DMS114 treated with DMSO at 0.1 percent for 48 hours (cell line): ENCODE measurements at regions not wholly inside any gene's neighbourhood (a gene's known extent, or its start where the extent isn't known, plus 50 kb on each side); places are given as distances from the start of the nearest gene placed in this dataset.

Source experiments
- DNase-seq: peaks from one replicate; lab custom pipeline; 2025; ENCODE audit not compliant: unreplicated experiment; lab: John Stamatoyannopoulos, UW

DNA sequence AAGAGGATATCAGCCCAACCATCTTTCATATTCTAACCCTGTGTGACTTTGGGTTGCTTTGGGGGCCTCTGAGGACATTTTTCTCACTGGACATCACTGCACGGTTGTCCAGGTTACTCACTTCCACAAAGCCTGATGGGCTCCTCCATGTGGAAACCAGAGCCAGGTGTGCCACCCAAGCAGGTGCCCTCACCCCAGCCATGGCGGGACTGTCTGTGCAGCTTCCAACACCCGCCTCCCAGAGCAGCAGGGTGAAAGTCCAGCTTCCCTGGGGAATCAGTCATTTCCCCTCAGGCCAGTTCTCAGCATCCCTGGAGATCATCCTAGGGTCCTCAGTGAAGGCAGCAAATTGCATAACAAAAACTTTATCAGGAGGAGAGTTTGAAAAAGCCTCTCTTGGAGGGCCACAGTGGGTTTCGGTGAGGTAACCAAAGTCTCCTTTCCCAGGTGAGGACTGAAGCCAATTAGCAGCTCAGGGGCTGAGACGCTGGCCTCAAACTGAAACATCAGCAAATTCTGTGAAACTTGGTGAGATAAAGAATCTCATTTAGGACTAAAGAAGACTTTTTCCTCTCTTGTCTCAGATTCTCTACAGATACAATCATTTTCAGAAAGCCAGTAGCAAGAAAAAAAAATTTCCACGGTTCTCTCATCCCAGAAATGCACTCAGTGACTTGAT is 289.6 kb upstream of the CDH4 start:
- no peak for DNase-seq

DNA sequence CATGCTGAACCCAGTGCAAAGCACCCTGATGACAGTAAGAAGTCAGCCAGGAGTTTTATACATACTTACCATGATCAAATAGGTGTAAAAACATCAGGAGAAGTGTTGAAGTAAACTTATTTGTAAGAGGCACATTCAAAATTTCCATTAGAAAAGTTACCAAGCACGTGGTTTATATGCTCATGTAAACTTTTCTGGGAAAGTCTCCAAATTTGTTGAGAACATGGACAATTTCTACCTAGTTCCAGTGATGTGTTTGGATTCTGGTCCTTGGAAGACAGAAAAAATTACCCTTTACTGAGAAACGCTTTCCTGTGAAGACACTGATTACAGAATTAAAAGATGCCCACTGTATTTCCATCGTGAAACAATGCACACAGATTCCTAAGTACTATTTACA is 288.9 kb upstream of the CDH4 start:
- no peak for DNase-seq

DNA sequence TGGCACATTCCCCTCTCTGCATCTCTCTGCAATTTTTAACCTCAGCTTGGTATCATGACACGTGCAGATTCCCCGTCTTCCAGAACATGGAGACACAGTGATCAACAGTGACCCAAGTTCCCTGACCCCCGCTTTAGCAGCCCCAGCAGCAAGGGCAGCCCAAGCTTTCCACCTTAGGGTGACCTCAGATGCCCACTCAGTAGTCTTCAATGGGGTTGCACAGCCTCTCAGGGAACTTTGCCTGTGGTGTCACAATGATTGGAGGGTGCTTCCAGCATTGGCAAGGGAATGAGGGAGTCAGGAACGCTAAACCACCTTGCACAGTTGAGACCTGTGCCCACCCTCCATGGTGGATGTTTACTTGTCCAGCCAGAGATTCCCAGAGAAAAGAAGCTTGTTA is 287.1 kb upstream of the CDH4 start:
- DNase-seq = no peak

DNA sequence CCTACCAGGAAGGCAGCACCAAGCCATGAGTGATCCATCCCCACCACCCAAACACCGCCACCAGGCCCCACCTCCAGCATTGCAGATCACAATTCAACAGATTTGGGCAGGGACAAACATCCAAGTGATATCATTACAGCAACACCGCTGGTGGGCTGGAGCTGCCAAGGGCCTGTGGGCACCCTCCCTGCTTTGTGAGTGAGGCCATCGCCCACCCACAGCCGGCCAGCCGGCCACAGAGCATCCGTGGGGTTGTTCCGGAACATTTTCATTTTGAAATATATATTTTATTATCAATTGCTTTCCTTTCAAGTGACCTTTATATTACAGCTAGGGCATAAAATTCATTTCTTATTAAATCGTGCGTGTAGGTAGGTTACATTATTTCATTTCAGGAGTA is 286.0 kb upstream of the CDH4 start:
- DNase-seq = no peak

DNA sequence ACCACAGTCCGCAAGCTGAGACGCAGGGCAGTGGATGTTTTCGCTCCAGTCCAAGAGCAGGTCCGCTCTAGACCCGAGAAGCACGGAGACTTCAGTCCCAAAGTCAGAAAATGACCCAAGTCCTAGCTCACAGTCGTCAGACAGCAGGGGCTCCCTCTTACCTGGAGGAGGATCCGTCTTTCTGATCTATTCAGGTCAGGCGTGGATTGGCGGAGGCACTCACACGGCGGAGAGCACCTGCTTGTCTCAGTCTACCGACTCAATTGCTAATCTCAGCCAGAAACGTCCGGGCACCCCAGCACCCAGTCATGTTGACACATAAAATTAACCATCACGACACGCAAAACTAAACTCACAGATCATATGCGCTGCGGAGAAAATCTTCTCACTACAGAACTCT is 285.3 kb upstream of the CDH4 start:
- no peak for DNase-seq

DNA sequence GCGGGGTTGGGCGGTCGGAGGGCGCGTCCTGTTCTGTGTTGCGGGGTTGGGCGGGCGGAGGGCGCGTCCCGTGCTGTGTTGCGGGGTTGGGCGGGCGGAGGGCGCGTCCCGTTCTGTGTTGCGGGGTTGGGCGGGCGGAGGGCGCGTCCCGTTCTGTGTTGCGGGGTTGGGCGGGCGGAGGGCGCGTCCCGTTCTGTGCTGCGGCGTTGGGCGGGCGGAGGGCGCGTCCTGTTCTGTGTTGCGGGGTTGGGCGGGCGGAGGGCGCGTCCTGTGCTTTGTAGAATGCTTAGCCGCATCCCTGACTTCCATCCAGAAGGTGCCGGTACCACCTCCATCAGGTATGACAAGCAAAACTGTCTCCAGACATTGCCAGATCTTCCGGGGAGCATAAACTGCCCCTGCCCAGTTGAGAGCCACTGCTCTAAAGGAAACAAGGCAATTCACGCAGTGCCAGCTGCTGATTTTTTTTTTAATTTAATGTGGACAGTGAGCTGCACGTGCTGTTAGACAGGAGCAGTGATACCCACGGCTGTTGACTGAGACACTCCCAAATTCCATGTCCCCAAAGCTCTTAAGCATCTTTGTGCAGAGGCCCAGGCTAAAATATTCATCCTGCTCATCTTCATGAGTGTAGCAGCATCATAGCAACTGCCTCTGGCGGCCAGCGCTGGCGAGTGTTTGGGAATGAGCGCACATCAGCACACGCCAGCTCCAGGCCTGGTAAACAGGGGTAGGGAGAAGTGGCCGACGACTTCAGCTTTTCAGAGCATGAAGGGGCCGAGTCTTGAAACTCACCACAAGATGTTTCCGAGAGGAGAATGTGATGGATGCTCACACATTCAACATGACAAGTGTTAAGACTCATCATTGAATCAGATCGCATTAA is 284.4 kb upstream of the CDH4 start:
- no peak for DNase-seq

DNA sequence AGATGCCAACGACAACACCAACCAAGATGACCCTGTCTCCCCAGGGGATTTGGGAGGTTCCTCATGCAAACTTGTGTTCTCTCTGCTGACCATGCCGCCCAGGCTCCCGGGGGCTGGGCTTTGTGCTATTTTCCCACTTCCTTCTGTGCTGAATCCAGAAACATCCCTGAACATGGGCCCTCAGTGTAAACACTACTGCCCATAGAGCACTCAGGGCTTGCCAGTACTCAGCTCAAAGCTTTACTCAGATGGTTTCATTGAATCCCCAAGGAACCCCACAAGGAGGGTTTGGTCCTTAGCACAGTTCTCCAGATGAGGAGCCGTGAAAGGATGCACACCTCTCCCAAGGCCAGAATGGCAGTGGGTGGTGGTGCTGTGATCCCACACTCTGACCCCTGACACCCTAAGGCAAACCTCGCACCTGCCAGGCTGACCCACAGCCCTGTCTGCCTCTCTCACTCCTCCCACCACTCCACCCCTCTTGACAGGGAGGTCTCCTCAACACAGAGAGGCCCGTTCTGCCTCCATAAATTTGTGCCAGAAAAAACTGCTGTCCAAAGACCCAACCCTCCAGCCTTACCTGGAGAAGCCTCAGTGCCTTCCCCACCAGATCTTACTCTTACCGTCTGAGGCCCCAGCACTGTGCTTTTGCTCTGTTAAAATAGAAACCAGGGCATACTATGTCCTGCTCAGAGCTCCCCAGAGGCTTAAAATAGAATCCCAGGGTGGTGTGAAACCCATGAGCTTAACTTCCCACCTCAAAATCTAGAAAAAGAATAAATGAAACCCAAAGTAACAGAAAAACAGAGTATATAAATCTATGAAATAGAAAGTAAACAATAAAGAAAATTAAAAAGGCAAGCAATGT is 283.0 kb upstream of the CDH4 start:
- DNase-seq = no peak

DNA sequence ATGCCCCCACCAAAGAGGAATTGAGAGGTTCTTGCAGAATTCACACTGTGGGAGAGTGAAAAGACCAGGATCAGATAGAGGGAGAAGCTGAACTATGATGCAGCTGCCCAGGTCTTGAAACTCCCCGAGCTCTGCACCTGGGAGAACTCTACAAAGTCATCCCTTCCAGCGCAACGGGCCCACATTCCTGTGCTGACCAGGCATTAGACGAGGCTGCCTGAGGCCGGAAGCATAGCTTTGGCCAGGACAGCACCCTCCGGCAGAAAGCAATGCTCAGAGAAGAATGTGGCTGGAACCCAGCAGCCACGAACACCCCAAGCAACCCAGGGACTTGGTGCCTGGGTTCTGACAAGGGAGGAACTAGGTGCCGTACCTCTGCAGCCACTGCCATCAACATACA is 281.5 kb upstream of the CDH4 start:
- no peak for DNase-seq

DNA sequence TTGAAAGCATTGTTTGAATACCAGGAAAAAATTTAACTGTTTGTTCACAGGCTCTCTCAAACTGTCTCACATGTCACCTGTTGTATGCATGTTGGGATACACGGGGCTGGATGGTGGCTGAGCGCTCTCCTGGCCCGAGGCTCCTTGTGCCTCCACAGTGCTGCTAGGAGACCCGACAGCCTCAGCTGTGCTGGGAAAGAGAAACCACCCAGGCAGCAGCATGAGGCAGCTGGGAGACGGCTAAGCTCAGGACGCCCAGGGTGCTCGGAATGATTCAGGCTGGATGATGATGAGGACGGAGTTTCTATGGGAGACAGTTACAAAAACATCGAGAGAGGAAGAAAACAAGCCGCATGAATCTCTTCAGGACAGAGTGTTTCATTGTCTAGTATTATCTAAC is 278.0 kb upstream of the CDH4 start:
- no peak for DNase-seq

DNA sequence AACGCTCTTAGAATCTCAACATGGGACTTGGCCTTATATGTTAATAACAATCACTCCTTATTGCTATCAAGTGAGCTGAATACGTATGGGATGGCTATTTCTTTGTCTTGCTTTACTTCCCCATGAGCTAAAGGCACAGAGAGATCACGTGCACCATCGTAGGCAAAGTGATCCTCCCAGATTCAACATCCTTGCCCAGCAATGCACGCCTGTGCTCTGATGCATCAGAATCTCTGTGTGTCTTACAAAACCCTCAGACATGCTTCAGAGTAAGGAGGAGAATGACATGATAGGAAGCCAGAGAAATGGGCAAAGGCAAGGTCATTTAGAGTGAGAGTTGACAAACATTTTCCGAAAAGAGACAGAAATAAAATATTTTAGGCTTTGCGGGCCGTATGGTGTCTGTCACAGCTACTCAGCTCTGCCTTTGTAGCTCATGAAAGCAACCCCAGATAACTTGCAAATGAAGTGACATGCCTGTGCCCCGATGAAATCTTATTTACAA is 277.6 kb upstream of the CDH4 start:
- no peak for DNase-seq

DNA sequence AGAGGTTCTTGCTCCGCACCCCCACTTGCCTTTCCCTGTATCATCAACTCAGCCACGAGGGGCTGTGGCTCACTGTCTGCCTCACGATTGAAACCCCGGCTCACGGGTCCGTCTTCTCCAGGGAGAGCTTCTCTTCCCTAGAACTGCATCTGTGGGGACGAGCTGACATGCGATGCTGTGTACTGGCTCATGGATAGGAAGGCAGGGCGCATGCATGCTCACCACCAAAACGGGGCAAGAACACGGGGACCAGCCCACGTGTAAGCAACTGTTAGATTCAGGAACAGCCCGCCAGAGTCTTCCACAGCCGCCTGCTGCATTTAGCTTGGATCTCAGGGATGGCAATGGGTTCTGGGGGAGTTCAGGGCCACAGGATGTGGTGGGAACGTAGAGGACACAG is 275.9 kb upstream of the CDH4 start:
- DNase-seq = no peak

DNA sequence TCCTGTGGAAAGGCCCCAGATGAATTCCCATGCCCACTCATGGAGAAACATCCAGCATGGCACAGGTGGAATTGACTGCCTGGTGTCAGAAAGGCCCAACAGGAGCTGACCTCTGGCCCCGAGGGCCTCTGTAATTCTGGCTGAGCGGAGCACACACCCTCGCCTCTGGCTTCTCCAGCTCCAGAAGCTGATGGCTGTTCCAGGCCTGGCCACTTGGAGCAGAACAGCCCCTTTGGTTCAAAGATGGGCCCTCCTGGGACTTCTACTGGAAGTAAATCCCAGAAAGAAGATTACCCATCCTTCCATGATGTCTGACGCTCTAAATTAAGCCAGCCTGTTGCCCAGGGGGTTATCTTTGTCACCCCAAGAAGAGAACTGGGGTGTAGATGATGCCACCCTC is 275.1 kb upstream of the CDH4 start:
- DNase-seq = no peak

DNA sequence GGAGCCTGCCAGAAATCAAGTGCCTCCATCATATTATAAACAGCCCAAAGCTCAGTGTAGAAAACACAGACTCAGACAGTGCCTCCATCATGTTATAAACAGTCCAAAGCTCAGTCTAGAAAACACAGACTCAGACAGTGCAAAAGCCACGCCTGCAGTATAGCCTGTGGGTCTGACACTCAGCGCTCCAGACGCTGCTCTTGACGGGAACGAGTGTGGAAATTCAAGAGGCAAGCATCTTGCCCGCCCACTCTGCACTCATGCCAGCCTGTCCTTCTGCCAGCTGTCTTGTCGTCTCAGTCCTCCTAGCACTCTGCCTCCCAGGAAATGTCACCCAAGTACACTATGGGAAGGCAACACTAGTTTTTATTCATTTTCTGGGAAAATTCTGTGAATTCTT is 274.2 kb upstream of the CDH4 start:
- DNase-seq = no peak

DNA sequence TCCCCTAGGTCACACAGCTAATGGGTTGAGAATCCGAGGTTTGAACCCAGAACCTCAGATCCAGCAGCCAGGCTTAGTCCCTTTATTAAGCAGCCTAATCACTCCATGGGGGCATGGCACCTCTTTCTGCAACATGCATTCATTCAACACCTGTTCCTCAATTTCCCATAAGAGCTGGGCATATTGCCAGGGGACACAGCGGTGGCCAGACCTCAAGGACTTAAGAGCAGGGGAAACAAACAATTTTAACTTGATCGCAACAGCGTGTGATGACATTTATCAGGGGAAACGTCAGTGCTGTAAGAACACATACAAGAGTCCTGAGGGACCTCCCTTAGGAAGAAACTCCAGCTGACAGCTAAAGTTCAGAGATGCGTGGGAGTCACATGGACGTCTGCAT is 267.4 kb upstream of the CDH4 start:
- DNase-seq = no peak

DNA sequence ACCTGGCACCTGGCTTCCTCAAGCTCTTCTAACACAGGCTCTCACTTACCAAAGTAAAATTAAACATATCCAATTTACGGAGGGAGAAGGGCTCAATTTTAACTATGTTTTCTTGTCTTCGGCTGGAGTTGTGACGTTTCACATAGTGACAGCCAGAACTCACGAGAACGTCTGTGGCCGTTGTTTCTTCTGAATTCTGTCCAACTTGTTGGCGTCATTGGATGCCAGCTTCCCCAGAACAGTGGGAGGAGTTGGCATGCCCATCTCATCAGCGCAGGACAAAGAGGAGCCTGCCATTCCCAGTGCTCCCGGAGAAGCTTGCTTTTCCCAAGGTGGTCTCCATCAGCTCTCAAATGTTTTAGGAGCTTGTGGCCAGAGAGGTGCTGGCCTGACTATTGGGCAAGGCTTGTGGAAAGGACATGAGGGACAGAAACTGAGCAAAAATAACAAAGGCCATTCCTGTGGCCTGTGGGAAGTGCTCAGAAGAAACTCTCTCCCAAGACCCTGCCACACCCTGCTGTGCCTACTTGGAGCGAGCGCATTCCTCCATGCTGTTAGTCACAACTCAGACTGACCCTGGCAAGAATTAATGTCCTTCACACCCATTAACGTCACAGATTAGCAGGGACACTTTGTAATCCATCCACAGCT is 265.4 kb upstream of the CDH4 start:
- DNase-seq = no peak

DNA sequence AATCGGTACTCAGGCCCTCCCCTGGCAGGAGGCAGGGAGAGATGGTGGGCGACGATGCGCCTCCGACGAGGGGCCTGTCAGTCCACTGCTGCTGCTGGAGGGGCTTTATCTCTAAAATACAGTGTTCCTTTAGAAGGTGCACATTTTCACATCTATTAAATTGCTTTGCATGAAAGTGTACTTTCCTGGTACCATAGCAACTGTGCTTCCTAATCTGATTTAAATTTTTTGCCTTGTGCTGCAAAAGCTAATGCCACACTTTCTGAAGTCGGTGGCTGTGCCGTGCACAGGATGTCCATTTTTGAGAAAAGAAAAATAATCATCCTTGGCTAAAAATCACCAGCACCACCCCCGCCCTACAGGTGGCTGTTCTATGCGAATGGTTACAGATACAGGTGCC is 262.0 kb upstream of the CDH4 start:
- DNase-seq = no peak

DNA sequence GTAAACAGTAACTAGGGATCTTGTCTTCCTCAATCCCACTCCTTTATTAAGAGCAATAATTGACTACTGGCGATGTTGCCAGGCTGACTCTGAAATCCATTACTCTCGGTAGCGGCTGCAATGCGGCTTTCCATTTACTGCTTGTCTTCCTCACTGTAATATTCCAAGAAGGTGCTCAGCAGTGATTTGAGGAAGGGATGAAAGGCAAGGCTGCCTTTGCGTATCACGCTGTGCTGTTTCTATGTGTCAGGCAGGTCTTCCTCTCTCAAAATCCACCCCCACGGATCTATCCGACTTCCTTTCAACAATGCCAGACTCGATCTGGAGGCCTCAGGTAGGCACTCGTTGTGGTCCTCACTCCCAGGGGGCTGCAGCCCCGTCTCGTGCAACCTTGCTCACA is 261.4 kb upstream of the CDH4 start:
- DNase-seq = no peak

DNA sequence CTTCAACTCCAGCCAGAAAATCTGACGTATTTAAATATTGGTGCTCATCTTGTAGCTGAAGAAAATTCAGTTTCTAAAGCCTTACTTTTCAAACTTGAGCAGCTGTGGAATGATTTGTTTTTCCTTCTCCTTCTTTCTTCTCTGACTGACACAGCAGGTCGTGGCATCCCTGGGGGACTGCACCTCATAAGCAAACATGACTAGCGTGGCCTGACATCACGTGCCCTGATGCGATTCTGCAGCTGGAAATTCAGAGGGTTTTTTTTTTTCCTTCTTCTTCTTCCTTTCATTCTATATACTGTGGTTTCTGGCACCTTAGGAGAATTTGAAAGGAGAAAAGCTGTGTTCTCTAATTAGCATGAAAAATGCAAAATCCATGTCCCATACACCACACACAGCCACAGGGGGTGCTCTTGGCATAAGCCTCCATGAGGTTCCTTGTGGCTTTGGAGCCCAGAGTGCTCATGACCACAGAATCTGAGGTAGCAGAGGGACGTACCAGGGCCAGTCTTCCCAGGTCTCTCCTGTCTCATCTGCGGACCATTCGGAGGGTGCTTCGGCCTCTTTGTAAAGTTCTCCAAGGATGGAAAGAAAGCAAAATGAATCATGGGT is 258.5 kb upstream of the CDH4 start:
- DNase-seq = peak; percentile 1

DNA sequence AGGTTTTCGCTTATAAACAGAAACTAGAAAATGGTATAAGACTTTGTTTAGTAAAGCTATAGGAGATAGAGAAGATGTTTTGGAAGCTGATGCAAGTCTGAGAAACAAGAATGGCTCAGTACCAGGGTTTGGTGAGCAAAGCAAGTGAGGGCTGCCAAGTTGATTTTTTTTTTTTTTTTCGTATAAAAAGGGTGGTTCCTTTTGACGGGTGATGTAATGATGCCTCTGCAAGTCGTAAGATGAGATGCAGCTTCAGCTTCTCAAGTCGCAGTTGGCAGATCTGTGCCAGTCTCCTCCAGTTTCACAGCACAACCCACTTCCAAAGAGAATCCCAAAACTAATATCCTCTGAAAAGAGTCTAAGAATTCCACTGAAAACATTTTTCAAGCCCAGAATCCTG is 252.8 kb upstream of the CDH4 start:
- no peak for DNase-seq

DNA sequence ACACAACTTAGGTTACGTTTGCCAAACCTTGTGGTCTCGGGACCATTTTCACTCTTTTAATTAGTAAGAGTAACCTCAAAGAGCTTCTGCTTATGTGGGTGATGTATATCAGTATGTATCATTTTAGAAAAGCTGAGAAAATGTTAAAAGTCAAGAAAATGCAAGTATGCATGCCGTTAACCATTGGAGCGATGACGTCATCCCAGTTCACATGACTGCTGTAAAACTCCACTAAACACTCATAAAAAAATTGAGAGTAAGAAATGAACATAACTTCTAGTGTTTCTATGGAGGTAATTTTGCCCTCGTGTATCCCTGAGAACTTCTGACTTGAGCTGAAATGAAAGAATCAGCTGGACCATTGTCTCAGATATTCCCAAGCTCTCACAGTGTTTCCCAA is 250.0 kb upstream of the CDH4 start:
- DNase-seq = no peak

DNA sequence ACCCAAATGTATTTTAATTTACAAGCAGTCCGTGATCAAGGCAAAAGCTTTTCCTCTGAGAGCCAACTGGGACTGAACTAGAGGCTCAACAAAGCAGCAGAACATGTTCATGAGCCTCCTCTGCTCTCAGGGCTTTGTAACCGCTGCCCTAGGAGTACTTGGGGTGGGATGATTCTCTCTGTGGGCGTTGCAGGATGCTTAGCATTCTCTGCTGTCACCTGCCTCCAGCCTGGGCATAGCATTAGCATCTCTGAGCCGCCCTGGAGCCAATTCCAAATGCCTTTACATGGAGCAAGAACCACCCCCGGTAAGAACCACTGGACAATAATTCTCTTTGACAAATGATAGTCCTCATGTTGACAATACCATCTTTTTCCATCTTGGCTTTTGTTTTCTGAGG is 237.6 kb upstream of the CDH4 start:
- no peak for DNase-seq
